Muscle layer of colon (tissue), 2 donors: ENCODE measurements at regions not wholly inside any gene's neighbourhood (a gene's known extent, or its start where the extent isn't known, plus 50 kb on each side); places are given as distances from the start of the nearest gene placed in this dataset.

ENCODE experiments used
- H3K27ac ChIP-seq: one replicate; pipeline ENCODE4 v1.7.0; 2013; ENCODE audit warnings: low read depth, mild to moderate bottlenecking, low read length, moderate library complexity
- H3K27me3 ChIP-seq, 2 donors: one replicate each; pipeline ENCODE4 v1.7.0; 2013; ENCODE audit warnings: low read length in 2 of 2, mild to moderate bottlenecking in 2 of 2; ENCODE audit not compliant: insufficient read depth in 2 of 2, control insufficient read depth in 1 of 2
- H3K36me3 ChIP-seq: one replicate; pipeline ENCODE4 v1.7.0; 2013; ENCODE audit warnings: mild to moderate bottlenecking, low read length; ENCODE audit not compliant: insufficient read depth
- H3K4me1 ChIP-seq: one replicate; pipeline ENCODE4 v1.7.0; 2013; ENCODE audit warnings: mild to moderate bottlenecking, low read length; ENCODE audit not compliant: insufficient read depth
- H3K4me3 ChIP-seq, 2 donors: one replicate each; pipeline ENCODE4 v1.7.0; 2013; ENCODE audit warnings: low read length in 2 of 2, low read depth in 1 of 2, mild to moderate bottlenecking in 1 of 2, moderate library complexity in 1 of 2
- H3K9ac ChIP-seq: one replicate; pipeline ENCODE4 v1.7.0; 2013; ENCODE audit warnings: low read length
- H3K9me3 ChIP-seq: one replicate; pipeline ENCODE4 v1.7.0; 2013; ENCODE audit warnings: mild to moderate bottlenecking, low read length
- donor health status: abdominal sarcoma.
- donor health status: Adenocarcinoma of cecum.

DNA sequence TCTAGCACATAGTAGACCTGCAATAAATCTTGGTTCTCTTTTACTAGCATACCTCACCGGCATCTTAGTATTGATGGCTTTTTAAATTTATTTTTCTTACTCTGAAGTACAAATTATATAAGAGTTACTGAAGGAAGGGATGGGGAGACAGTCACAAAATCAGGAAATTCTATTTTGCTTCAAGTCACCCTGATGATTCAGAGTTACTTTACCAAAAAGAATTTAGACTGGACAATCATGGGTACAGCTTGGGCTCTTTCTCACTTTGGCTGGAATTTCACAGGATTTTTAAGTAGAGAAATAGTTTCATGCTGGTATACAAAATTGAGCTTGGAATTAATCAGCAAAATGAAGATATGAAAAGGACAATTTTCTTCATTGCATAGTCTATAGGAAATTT lies 919.2 kb downstream of the METTL15 start:
- Histone ChIP-seq H3K4me1 (no peaks in the 10 kb centered on the region), H3K4me3 (no peak overlapping the region), H3K27ac (no peak overlapping the region), H3K9ac (no peak overlapping the region), H3K27me3 (no peaks in the 10 kb centered on the region), H3K36me3 (no peaks in the 10 kb centered on the region), H3K9me3 (no peaks in the 10 kb centered on the region)

DNA sequence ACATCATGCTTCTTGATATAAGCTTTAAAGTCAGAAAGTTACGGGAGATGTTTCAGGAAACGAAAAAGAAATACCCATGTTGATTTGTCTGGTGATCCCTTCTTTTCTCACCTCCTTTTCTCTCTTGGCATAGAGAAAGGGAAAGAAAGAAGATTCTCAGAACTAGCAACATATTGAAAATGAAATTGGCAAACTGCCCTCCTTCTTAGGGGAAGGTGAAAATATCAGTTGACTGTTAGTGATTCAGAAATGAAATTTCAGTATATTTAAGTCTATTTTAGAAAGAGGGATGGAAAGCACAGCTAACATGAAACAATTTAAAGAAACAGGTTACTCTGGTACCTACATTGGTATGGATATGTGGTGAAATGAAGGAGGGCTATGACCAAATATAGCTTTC lies 918.1 kb downstream of the METTL15 start:
- Histone ChIP-seq H3K27me3 (no peaks in the 10 kb centered on the region), H3K4me1 (no peaks in the 10 kb centered on the region), H3K9ac (no peak overlapping the region), H3K36me3 (no peaks in the 10 kb centered on the region), H3K4me3 (no peak overlapping the region), H3K27ac (no peak overlapping the region), H3K9me3 (no peaks in the 10 kb centered on the region)

- Histone ChIP-seq H3K9me3 (no peaks in the 10 kb centered on the region), H3K27me3 (no peaks in the 10 kb centered on the region), H3K4me3 (no peak overlapping the region), H3K4me1 (no peaks in the 10 kb centered on the region), H3K9ac (no peak overlapping the region), H3K36me3 (no peaks in the 10 kb centered on the region), H3K27ac (no peak overlapping the region)
These were observed 916.8 kb downstream of the METTL15 start for GRCh38 chr11:29025001-29025400.

DNA sequence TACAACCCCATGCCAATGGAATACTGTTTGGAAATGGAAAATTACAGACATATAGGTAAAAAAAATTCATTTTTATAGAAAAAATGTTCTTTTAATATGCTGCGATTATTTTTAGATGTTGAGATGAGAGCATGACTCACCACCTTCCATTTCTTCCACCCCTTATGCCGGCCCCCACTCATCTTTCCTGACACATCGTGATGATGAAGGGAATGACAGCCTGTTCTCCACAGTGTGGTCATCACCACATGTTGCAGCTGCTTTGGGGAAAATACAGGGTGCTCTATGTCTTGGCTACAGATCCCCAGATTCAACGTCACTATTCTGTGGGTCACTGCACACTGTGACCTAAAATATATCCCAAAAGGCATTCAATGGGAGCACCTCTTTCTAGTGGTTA lies 916.2 kb downstream of the METTL15 start:
- no peaks in the 10 kb centered on the region for H3K9me3 ChIP-seq
- no peak overlapping the region for H3K27ac ChIP-seq
- no peak overlapping the region for H3K9ac ChIP-seq
- no peaks in the 10 kb centered on the region for H3K36me3 ChIP-seq
- no peak overlapping the region for H3K4me3 ChIP-seq
- H3K4me1 ChIP-seq: no peaks in the 10 kb centered on the region
- no peaks in the 10 kb centered on the region for H3K27me3 ChIP-seq

- no peaks in the 10 kb centered on the region for H3K27me3 ChIP-seq
- no peak overlapping the region for H3K27ac ChIP-seq
- H3K36me3 ChIP-seq: no peaks in the 10 kb centered on the region
- no peak overlapping the region for H3K9ac ChIP-seq
- no peaks in the 10 kb centered on the region for H3K4me1 ChIP-seq
- H3K4me3 ChIP-seq: no peak overlapping the region
- no peaks in the 10 kb centered on the region for H3K9me3 ChIP-seq
These were observed 915.6 kb downstream of the METTL15 start for GRCh38 chr11:29023761-29024160.

GRCh38 chr11:29022676-29023075 lies 914.5 kb downstream of the METTL15 start:
- Histone ChIP-seq H3K9ac (no peak overlapping the region), H3K4me3 (no peak overlapping the region), H3K36me3 (no peaks in the 10 kb centered on the region), H3K9me3 (no peaks in the 10 kb centered on the region), H3K27ac (no peak overlapping the region), H3K4me1 (no peaks in the 10 kb centered on the region), H3K27me3 (no peaks in the 10 kb centered on the region)

- no peak overlapping the region for H3K27ac ChIP-seq
- no peak overlapping the region for H3K4me3 ChIP-seq
- H3K4me1 ChIP-seq: no peaks in the 10 kb centered on the region
- H3K36me3 ChIP-seq: no peaks in the 10 kb centered on the region
- no peak overlapping the region for H3K9ac ChIP-seq
- H3K27me3 ChIP-seq: no peaks in the 10 kb centered on the region
- H3K9me3 ChIP-seq: no peaks in the 10 kb centered on the region
These were observed 911.9 kb downstream of the METTL15 start for GRCh38 chr11:29019960-29020683.

DNA sequence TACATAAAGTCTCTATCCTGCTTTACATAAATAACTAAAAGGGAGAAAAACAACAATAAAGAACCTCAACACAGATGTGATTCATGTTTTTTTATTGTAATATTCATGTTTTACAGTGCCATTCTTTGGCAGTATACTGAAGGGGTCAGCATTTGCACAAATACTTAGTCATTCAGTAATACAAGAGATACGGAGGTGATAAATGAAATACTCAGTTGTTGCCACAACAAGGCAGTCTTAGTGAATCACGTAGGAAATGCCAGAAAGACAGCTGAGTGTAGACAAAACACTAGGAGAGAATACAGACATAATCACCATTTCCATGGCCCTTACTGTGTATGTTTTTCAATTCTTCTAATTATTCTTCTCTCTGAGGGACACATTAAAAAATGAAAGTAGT lies 910.4 kb downstream of the METTL15 start:
- Histone ChIP-seq H3K27ac (no peak overlapping the region), H3K9me3 (no peaks in the 10 kb centered on the region), H3K27me3 (no peaks in the 10 kb centered on the region), H3K4me3 (no peak overlapping the region), H3K9ac (no peak overlapping the region), H3K36me3 (no peaks in the 10 kb centered on the region), H3K4me1 (no peaks in the 10 kb centered on the region)

- Histone ChIP-seq H3K4me3 (no peak overlapping the region), H3K27ac (no peak overlapping the region), H3K36me3 (no peaks in the 10 kb centered on the region), H3K9me3 (no peaks in the 10 kb centered on the region), H3K9ac (no peak overlapping the region), H3K27me3 (no peaks in the 10 kb centered on the region), H3K4me1 (no peaks in the 10 kb centered on the region)
These were observed 909.8 kb downstream of the METTL15 start for GRCh38 chr11:29017941-29018340.

DNA sequence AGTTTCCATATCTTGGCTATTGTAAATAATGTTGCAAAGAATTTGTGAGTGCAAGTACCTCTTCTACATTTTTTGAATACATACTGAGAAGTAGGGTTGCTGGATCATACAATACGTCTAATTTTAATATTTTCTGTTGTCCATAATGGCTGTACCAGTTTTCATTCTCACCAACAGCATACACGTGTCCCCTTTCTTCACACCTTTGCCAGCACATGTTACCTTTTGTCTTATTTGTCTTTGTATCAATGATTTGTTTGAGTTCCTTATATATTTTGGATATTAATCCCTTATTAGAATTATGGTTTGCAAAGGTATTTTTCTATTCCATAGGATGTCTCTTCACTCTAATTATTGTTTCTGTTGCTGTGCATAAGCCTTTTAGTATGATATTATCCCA lies 904.3 kb downstream of the METTL15 start:
- no peaks in the 10 kb centered on the region for H3K4me1 ChIP-seq
- H3K9me3 ChIP-seq: no peaks in the 10 kb centered on the region
- H3K27me3 ChIP-seq: no peaks in the 10 kb centered on the region
- no peaks in the 10 kb centered on the region for H3K36me3 ChIP-seq
- H3K27ac ChIP-seq: no peak overlapping the region
- H3K9ac ChIP-seq: no peak overlapping the region
- H3K4me3 ChIP-seq: no peak overlapping the region

GRCh38 chr11:29009426-29009825 lies 901.2 kb downstream of the METTL15 start:
- Histone ChIP-seq H3K27ac (no peak overlapping the region), H3K4me1 (no peaks in the 10 kb centered on the region), H3K27me3 (no peaks in the 10 kb centered on the region), H3K36me3 (no peaks in the 10 kb centered on the region), H3K4me3 (no peak overlapping the region), H3K9me3 (no peaks in the 10 kb centered on the region), H3K9ac (no peak overlapping the region)

DNA sequence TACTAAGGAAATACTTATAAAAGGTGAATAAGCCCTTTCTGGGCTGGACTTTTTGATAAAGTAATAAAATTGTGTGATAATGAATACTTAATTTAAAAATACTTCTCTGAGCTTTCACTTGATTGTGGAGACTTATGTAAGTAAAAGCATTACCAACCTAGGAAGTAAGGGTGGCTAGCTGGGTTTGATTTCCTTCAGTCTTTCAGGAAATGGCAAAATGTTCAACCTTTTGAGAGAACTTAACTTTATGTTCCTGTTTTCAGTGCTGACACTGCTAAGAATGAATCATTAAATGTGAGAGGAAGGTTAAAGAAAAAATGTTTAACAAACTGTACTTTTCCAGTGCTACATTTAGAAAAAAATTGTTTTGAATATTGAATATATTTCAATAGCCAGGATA lies 900.3 kb downstream of the METTL15 start:
- H3K4me3 ChIP-seq: no peak overlapping the region
- no peak overlapping the region for H3K27ac ChIP-seq
- H3K36me3 ChIP-seq: no peaks in the 10 kb centered on the region
- H3K9me3 ChIP-seq: no peaks in the 10 kb centered on the region
- H3K4me1 ChIP-seq: no peaks in the 10 kb centered on the region
- H3K9ac ChIP-seq: no peak overlapping the region
- H3K27me3 ChIP-seq: no peaks in the 10 kb centered on the region
